DMS79 (cell line): ENCODE measurements at regions not wholly inside any gene's neighbourhood (a gene's known extent, or its start where the extent isn't known, plus 50 kb on each side); places are given as distances from the start of the nearest gene placed in this dataset.

Experiments used
- DNase-seq: peaks from one replicate; lab custom pipeline; 2025; lab: John Stamatoyannopoulos, UW

- DNase-seq = no peak
Observed at GRCh38 chr2:163541943-163542342, 193.9 kb downstream of the FIGN start.

GRCh38 chr2:163541495-163541894, 194.3 kb downstream of the FIGN start:
- no peak for DNase-seq

- DNase-seq = no peak
Observed at GRCh38 chr2:163528640-163529217, 207.1 kb downstream of the FIGN start.

- no peak for DNase-seq
Observed at GRCh38 chr2:163527381-163527780, 208.4 kb downstream of the FIGN start.

- DNase-seq = no peak
Observed at GRCh38 chr2:163518762-163519161, 217.0 kb downstream of the FIGN start.

GRCh38 chr2:163515836-163516235, 220.0 kb downstream of the FIGN start:
- DNase-seq = no peak

GRCh38 chr2:163505281-163505680, 230.5 kb downstream of the FIGN start:
- DNase-seq = no peak

GRCh38 chr2:163493359-163494298, 242.2 kb downstream of the FIGN start:
- no peak for DNase-seq

- DNase-seq = no peak
Observed at GRCh38 chr2:163491850-163492249, 244.0 kb downstream of the FIGN start.

GRCh38 chr2:163490281-163490680, 245.5 kb downstream of the FIGN start:
- no peak for DNase-seq

- no peak for DNase-seq
Observed at GRCh38 chr2:163481515-163481914, 254.3 kb downstream of the FIGN start.

- DNase-seq = no peak
Observed at GRCh38 chr2:163479599-163479998, 256.2 kb downstream of the FIGN start.

GRCh38 chr2:163475815-163476214, 260.0 kb downstream of the FIGN start:
- no peak for DNase-seq

- no peak for DNase-seq
Observed at GRCh38 chr2:163474889-163475288, 260.9 kb downstream of the FIGN start.

GRCh38 chr2:163474319-163474744, 261.5 kb downstream of the FIGN start:
- no peak for DNase-seq

- DNase-seq = no peak
Observed at GRCh38 chr2:163471947-163472346, 263.9 kb downstream of the FIGN start.

- peak; percentile 10 for DNase-seq
Observed at GRCh38 chr2:163469561-163469962, 266.2 kb downstream of the FIGN start.

GRCh38 chr2:163467251-163467630, 268.6 kb downstream of the FIGN start:
- no peak for DNase-seq

GRCh38 chr2:163466331-163467250, 269.2 kb downstream of the FIGN start:
- DNase-seq = no peak

GRCh38 chr2:163465440-163465839, 270.4 kb downstream of the FIGN start:
- DNase-seq = no peak

GRCh38 chr2:163463411-163463810, 272.4 kb downstream of the FIGN start:
- no peak for DNase-seq

GRCh38 chr2:163462993-163463392, 272.8 kb downstream of the FIGN start:
- no peak for DNase-seq
